Activated T-cell treated with anti-CD3 and anti-CD28 coated beads, Interleukin-2, amount 50 U/mL, for 24 hours (primary cell): ENCODE measurements at regions not wholly inside any gene's neighbourhood (a gene's known extent, or its start where the extent isn't known, plus 50 kb on each side); places are given as distances from the start of the nearest gene placed in this dataset.

Source experiments
- DNase-seq: peaks from one replicate; pipeline ENCODE4 v3.0.0-alpha.2; 2020
- H3K27ac Mint-ChIP-seq: 2 replicates; pipeline ENCODE4 v1.8.0; 2020; ENCODE audit warnings: mild to moderate bottlenecking, mixed read lengths
- H3K27me3 Mint-ChIP-seq: 2 replicates; pipeline ENCODE4 v1.8.0; 2020; ENCODE audit warnings: mixed read lengths
- H3K36me3 Mint-ChIP-seq: 2 replicates; pipeline ENCODE4 v1.8.0; 2020; ENCODE audit warnings: low read depth, mixed read lengths
- H3K4me1 Mint-ChIP-seq: 2 replicates; pipeline ENCODE4 v1.8.0; 2020; ENCODE audit warnings: low read depth, mixed read lengths
- H3K4me3 Mint-ChIP-seq: 2 replicates; pipeline ENCODE4 v1.8.0; 2020; ENCODE audit warnings: mild to moderate bottlenecking, moderate library complexity, mixed read lengths
- H3K9me3 Mint-ChIP-seq: 2 replicates; pipeline ENCODE4 v1.8.0; 2020; ENCODE audit warnings: mixed read lengths

DNA sequence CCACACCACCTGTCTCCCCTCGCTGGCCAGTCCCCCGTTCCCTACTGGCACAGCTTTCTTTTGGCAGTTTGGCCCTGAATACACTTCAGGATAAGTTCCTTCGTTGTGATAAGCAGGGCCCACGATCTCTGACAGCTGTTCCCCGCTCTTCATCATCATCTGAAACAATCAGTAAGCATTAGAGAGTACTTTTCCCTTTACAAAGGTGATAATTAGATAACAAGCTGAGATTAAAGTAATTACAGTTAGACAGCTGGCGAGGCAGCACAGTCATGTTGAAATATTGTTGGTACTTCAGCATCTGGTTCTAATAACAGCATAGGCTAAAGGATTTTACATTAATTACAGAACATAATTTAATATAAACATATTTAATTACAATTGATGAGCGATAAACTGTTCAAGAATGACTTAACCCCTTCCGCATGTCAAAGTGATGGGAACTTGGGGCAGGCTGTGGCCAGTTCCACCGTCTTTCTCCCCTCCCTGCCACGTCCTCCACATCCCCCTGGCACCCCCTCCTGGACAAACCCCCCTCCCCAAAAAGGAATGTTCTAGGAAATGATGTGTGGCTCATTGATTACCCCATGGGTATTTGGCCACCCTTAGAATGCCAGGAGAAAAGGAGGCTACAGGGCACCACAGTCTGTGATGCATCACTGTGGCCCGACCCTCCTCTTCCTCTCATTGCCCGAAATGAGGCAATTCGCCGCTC lies 134.9 kb downstream of the RCN1 start:
- DNase-seq: no peak
- H3K27me3 Mint-ChIP-seq: peaks cover 6% of the 10 kb centered on the region
- no peak overlapping the region for H3K27ac Mint-ChIP-seq
- peaks cover 2% of the 10 kb centered on the region for H3K4me1 Mint-ChIP-seq
- H3K9me3 Mint-ChIP-seq: no peaks in the 10 kb centered on the region
- H3K36me3 Mint-ChIP-seq: no peaks in the 10 kb centered on the region
- no peak overlapping the region for H3K4me3 Mint-ChIP-seq

DNA sequence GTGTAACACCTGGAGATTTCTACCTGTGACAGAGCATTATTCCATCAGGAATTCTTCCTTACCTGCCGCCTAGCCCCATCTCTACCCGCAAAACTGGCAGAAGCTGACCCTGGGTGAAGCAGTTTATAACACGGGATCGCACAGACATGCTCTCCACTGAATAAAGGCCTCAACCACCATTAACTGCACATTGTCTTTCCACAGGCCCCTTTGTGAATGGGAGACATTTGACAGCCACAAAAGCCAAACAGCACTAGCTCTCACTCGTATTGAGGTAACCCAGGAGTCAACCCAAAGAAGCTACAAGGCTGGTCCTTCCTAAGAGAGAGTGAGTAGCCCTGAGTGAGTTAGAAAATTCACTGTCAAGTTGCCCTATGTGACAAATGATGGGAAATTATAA lies 135.6 kb downstream of the RCN1 start:
- Mint-ChIP-seq H3K9me3 (no peaks in the 10 kb centered on the region), H3K4me3 (no peak overlapping the region), H3K36me3 (no peaks in the 10 kb centered on the region), H3K27ac (no peak overlapping the region), H3K27me3 (peaks cover 6% of the 10 kb centered on the region), H3K4me1 (peaks cover 2% of the 10 kb centered on the region)
- DNase-seq: no peak

DNA sequence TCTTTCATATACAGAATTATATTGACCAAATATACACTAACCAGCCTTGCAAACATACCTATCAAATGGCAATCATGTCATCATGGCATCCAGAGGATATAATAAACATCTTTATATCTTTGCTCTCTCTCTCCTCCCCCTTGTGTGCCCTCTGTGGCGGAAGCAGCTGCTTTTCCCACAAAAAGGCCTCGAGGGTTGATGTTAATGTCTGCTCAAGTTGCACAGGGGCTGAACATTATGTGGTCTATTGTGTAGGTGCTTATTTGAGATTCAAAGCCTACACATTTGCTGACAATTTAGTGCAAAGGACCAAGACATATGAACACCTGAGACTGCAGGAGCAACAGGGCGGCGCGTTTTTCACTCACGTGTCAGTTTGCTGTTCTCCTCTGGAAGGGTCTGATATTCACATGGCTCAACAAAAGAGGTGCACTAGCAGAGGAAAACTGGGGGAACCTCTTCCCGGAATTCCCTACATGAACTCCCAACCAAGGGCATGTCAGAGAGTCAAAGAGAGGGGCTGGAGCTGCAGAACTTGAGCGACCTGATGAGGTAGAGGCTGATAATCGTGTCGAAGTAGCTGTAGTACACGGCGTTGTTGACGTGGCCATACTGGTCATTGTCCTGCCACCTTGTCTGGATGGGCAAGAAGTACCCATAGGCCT lies 138.8 kb downstream of the RCN1 start:
- Mint-ChIP-seq H3K9me3 (no peaks in the 10 kb centered on the region), H3K27ac (no peak overlapping the region), H3K4me3 (no peak overlapping the region), H3K4me1 (peaks cover 1% of the 10 kb centered on the region), H3K36me3 (no peaks in the 10 kb centered on the region), H3K27me3 (peaks cover 24% of the 10 kb centered on the region)
- DNase-seq: no peak

DNA sequence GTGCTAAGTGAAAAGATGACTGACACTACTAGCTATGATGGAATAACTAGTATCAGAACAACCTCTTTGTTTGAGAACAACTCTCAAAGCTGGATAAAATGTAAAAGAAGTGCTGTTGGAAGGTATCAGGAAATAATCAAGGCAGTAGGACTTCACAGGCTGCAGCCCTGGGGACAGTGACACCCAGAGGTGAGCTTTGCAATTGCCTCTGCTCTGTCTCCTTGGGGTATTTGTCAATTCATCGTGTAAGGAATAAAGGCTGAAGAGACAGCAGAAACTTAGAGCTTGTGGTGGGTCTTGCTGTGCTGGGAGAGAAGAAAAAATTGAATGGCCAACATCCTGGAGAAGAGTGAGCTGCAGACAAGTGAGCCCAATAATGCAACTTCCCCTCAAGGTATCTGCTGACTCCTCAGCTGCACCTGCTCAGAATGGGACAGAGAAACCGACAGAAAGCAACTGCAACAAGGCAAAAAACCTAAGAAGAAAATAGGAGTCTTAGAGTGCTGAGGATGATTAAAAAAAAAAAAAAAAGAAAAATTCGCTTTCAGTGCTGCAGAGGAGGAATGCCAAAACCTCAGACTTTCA lies 141.1 kb downstream of the RCN1 start:
- Mint-ChIP-seq H3K4me3 (no peak overlapping the region), H3K9me3 (no peaks in the 10 kb centered on the region), H3K36me3 (no peaks in the 10 kb centered on the region), H3K27me3 (peaks cover 32% of the 10 kb centered on the region), H3K4me1 (no peaks in the 10 kb centered on the region), H3K27ac (no peak overlapping the region)
- DNase-seq: no peak

DNA sequence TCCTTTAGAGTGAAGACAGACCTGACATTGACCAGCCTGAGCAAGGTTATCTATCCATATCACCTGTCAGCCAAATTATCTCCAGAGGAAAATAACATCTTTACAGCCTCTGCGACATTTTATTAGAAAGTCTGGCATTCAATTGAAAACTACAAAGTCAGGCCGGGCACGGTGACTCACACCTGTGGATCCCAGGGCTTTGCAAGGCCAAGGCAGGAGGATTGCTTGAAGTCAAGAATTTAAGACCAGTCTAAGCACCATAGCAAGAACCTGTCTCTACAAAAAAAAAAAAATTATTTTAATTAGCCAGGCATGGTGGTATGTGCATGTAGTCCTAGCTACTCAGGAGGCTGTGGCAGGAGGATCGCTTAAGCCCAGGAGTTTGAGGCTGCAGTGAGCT lies 141.6 kb downstream of the RCN1 start:
- Mint-ChIP-seq H3K4me3 (no peak overlapping the region), H3K4me1 (no peaks in the 10 kb centered on the region), H3K36me3 (no peaks in the 10 kb centered on the region), H3K9me3 (no peaks in the 10 kb centered on the region), H3K27me3 (peaks cover 32% of the 10 kb centered on the region), H3K27ac (no peak overlapping the region)
- no peak for DNase-seq

DNA sequence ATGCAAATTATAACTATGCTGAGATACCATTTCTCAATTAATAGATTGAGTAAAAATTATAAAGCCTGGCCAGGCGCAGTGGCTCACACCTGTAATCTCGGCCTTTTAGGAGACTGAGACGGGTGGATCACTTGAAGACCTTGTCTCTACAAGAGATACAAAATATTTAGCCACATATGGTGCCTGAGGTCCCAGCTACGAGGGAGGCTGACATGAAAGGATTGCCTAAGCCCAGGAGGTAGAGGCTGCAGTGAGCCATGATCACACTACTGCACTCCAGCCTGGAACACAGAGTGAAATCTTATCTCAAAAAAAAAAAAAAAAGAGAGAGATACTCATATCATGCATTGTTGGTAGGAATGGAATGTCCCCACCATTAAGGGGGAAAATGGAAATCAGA lies 142.4 kb downstream of the RCN1 start:
- H3K9me3 Mint-ChIP-seq: no peaks in the 10 kb centered on the region
- H3K27me3 Mint-ChIP-seq: peaks cover 32% of the 10 kb centered on the region
- no peaks in the 10 kb centered on the region for H3K4me1 Mint-ChIP-seq
- H3K4me3 Mint-ChIP-seq: no peak overlapping the region
- no peak overlapping the region for H3K27ac Mint-ChIP-seq
- H3K36me3 Mint-ChIP-seq: no peaks in the 10 kb centered on the region
- no peak for DNase-seq

DNA sequence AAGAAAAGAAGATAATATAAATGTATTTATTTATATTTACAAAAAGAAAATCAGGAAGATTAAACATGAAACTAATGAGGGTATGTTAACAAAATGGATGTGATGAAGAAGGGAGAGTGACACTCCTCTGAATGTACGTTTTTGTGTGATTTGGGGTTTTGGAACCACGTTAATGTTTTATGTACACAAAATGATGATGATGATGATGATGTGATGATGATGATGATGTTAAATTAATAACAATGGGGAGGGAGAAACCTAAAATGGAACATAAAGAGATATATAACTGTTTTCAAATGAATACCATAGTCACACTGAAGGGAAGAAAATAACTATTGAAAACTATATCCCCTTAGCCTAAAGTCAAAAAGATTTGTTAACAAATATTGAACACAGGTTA lies 143.1 kb downstream of the RCN1 start:
- Mint-ChIP-seq H3K27ac (no peak overlapping the region), H3K36me3 (no peaks in the 10 kb centered on the region), H3K27me3 (peaks cover 35% of the 10 kb centered on the region), H3K9me3 (no peaks in the 10 kb centered on the region), H3K4me3 (no peak overlapping the region), H3K4me1 (no peaks in the 10 kb centered on the region)
- DNase-seq: no peak

DNA sequence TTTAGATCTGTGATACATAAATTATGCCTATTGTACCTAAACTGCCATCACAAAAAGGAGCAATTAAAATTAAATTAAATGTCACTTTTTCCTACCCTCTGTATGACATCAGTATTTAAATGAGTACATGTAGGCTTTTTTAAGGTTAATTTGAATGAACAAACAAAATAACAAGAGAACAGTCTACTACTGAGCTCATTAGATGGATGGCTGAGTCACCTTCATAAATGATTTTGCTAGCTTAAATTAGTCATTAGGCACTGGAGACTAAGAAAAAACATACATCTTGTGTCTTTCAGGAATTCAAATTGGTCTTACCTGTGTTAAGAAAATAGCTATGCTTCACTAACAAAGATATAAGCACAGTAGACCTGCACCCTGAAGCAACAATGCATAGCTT lies 153.6 kb downstream of the RCN1 start:
- Mint-ChIP-seq H3K9me3 (no peaks in the 10 kb centered on the region), H3K4me1 (no peaks in the 10 kb centered on the region)

DNA sequence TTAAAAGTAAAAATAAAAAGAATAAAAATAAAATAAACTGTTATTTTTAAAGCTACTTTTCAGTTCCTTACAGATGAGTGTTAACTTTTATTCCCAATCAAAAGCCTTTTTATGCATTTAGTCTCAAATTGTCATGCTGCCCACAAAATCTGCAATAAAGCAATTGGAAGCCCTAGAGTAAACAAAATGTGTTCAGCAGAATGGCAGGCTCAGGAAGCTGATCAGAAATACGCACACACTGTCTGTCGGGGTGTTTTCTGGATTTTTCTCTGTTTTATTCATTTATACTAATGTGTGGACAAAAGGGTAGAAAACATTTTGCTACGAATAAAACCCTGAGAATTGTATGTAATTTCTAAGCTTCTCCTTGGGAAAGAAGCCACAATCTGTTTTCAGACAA lies 162.8 kb downstream of the RCN1 start:
- no peak overlapping the region for H3K27ac Mint-ChIP-seq

More for the DNA sequence above, 153.6 kb downstream of the RCN1 start:
- no peaks in the 10 kb centered on the region for H3K36me3 Mint-ChIP-seq
- H3K27me3 Mint-ChIP-seq: no peaks in the 10 kb centered on the region
- no peak for DNase-seq
- H3K27ac Mint-ChIP-seq: no peak overlapping the region
- no peak overlapping the region for H3K4me3 Mint-ChIP-seq

DNA sequence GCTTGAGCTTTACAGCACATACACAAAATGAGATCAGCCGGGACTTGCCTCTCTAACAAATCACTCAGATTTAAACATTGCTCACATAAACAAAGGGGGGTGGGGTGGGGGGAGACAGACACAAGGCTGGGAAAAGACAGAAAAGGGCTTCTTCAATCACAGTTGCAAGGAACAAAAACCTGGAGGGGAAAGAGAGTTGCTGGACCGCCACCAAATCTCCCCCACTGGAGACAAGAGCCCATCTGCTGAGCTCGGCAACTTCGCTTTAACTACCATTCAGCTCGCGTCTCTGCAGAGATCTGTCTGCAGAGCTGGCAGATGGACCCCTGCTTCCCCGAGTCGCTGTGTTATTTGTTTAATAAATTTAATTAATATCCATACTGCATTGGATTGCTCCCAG lies 165.0 kb downstream of the RCN1 start:
- no peak overlapping the region for H3K27ac Mint-ChIP-seq
- H3K4me1 Mint-ChIP-seq: no peaks in the 10 kb centered on the region
- H3K36me3 Mint-ChIP-seq: no peaks in the 10 kb centered on the region
- no peak overlapping the region for H3K4me3 Mint-ChIP-seq
- no peak for DNase-seq
- H3K27me3 Mint-ChIP-seq: peaks cover 11% of the 10 kb centered on the region
- no peaks in the 10 kb centered on the region for H3K9me3 Mint-ChIP-seq

More for the DNA sequence above, 162.8 kb downstream of the RCN1 start:
- H3K4me3 Mint-ChIP-seq: no peak overlapping the region
- H3K27me3 Mint-ChIP-seq: peaks cover 11% of the 10 kb centered on the region
- no peaks in the 10 kb centered on the region for H3K36me3 Mint-ChIP-seq
- DNase-seq: no peak
- H3K9me3 Mint-ChIP-seq: no peaks in the 10 kb centered on the region
- H3K4me1 Mint-ChIP-seq: no peaks in the 10 kb centered on the region

DNA sequence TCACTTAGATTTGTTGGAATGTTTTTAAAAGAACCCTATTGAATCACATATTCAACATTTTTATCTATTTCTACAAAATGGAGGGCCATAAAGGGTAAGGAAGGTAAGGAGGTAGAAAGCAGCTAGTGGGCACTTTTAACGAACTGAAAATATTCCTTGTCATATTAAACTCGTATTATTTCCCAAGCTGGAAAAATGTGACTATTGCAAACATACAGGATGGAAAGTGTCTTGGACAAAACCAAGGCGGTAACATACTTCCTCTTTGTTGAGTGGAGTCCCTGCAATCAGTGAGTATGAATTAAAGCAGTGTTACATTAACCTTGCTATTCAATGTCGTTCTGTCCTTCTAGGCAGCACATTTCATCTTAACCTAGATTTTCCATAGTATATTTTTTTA lies 165.6 kb downstream of the RCN1 start:
- DNase-seq: no peak
- no peaks in the 10 kb centered on the region for H3K36me3 Mint-ChIP-seq
- no peak overlapping the region for H3K27ac Mint-ChIP-seq

DNA sequence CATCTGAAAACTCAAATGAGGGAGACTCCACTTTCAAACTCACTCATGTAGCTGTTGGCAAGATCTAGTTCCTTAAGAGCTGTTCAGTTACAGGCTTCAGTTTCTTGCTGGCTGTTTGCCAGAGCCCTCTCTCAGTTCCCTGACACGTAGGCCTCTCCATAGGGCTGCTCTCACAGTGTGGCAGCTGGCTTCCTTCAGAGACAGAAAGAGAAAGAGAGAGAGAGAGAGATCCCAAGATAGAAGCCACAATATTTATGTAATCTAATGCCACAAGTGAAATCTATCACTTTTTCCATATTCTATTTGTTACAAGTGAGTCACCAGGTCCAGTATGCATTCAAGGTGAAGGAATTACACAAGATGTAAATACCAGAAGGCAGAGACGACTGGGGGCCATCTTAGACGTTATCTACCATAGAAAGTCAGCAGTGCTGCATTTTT lies 168.8 kb downstream of the RCN1 start:
- Mint-ChIP-seq H3K27ac (no peak overlapping the region), H3K27me3 (peaks cover 35% of the 10 kb centered on the region), H3K36me3 (no peaks in the 10 kb centered on the region), H3K4me1 (no peaks in the 10 kb centered on the region), H3K9me3 (no peaks in the 10 kb centered on the region), H3K4me3 (no peak overlapping the region)
- DNase-seq: no peak

More for the DNA sequence above, 165.6 kb downstream of the RCN1 start:
- Mint-ChIP-seq H3K9me3 (no peaks in the 10 kb centered on the region), H3K27me3 (peaks cover 11% of the 10 kb centered on the region), H3K4me3 (no peak overlapping the region), H3K4me1 (no peaks in the 10 kb centered on the region)

DNA sequence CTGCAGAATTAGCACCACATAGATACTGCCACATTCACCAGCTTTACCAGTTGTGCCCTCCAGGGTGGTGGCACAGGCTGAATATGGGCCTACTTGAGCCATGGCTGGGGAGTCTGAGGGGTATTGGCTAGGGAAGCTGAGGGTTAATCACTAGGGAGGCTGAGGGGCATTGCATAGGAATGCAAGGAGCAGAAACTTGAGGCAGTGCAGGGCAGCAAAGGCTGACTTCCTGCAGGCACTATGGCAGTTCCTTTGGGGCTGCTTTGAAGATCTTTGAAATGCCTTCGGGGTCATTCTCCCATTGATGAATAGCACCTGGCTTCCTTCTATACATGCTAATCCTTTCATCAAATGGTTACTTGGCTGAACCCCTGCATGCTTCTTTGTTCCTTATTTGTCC lies 171.5 kb downstream of the RCN1 start:
- no peak overlapping the region for H3K4me3 Mint-ChIP-seq
- H3K27ac Mint-ChIP-seq: no peak overlapping the region
- peaks cover 31% of the 10 kb centered on the region for H3K27me3 Mint-ChIP-seq
- no peak for DNase-seq
- peaks cover 7% of the 10 kb centered on the region for H3K4me1 Mint-ChIP-seq
- H3K9me3 Mint-ChIP-seq: no peaks in the 10 kb centered on the region
- H3K36me3 Mint-ChIP-seq: no peaks in the 10 kb centered on the region

DNA sequence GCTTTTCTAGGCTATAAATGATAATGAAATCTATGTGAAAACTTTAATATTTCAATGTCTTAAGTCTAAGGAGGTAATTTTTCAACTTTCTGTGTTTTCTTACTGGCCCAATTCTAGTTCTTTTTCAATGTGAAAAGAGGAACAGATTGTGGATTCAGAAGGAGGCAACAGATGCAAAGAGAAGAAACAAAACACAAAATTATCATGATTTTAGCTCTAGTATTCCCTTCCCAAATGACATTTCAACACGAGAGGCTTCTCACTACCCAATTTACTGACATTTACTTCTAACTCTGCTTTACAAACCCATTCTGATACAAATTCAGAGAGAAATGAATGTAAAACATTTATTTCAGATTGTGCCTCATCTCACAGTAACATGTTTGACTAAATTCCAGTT lies 169.4 kb downstream of the WT1 start:
- no peak for DNase-seq
- Mint-ChIP-seq H3K27ac (no peak overlapping the region), H3K36me3 (no peaks in the 10 kb centered on the region), H3K27me3 (peaks cover 36% of the 10 kb centered on the region), H3K4me3 (no peak overlapping the region), H3K4me1 (peaks cover 10% of the 10 kb centered on the region), H3K9me3 (no peaks in the 10 kb centered on the region)

DNA sequence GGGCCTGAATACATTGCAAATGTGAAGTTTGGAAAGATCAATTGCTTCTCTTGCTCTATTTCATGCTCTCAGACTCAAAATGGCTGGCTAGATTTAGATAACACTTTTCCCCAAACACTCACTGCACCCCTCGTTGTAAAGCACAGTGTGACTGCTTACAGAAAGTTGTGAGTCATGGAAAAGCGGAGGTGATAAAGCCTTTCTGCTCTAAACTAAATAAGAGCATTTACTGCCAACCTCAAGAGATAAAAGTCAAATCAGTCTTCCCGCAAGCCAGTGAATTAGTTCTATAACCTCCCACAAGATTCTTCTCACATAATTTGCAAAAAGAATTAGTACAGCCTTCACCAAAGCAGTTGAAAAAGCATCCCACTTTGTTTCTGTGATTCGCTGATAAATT lies 168.7 kb downstream of the WT1 start:
- Mint-ChIP-seq H3K27ac (no peak overlapping the region), H3K4me1 (peaks cover 10% of the 10 kb centered on the region), H3K36me3 (no peaks in the 10 kb centered on the region), H3K4me3 (no peak overlapping the region), H3K27me3 (peaks cover 35% of the 10 kb centered on the region), H3K9me3 (no peaks in the 10 kb centered on the region)
- DNase-seq: no peak
